ENCODE measurements at regions not wholly inside any gene's neighbourhood (a gene's known extent, or its start where the extent isn't known, plus 50 kb on each side); places are given as distances from the start of the nearest gene placed in this dataset. TPM values are rescaled to one million over a fixed set of nuclear protein-coding genes. Genes with fewer than 3 reads are reported as not detected.

MicroRNAs in the stretch of these regions (microRNA counts, 767-probe panel; counts per million panel counts)
- not detected for microRNA hsa-miR-552

Small RNA genes in the stretch of these regions (microRNA-seq; reads per million reads assigned to microRNA genes)
- gene MIR552: not detected

Small RNA genes in the stretch of these regions (small RNA-seq; reads per million reads assigned to genes)
- gene MIR552 (ENCODE audit: low replicate concordance): not detected

All from GM23338 (cell line).